ENCODE measurements at regions not wholly inside any gene's neighbourhood (a gene's known extent, or its start where the extent isn't known, plus 50 kb on each side); places are given as distances from the start of the nearest gene placed in this dataset.

GRCh38 chr22:22396741-22397291 is 111.7 kb downstream of the ZNF280B start:
- no peak for DNase-seq

DNA sequence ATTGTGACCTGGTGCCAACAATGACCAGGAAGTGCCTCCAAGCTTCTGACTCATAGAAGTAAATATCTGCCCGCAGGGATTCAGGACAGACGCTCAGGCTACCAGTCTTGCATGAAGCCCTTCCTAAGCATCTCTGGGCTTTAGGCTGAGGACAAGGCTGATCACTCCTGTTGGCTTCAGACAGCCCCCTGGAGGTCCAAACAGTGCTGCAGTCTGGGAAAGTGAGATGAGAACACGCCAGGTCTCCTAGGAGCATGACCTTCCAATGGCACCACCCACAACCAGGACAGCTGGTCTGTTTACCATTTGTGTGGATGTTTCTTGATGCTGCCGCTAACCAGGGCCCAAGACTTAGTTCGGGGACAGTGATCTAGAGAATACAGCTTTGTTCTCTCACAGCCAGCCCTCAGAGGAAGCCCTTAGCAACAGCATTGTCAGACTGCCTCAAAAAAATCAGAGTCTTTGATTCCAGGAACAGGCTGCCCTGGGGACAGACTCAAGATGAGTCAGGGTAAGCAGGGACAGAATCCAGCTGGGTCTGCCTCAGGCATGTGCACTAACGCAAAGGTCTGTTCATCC is 111.2 kb downstream of the ZNF280B start:
- no peak for DNase-seq

DNA sequence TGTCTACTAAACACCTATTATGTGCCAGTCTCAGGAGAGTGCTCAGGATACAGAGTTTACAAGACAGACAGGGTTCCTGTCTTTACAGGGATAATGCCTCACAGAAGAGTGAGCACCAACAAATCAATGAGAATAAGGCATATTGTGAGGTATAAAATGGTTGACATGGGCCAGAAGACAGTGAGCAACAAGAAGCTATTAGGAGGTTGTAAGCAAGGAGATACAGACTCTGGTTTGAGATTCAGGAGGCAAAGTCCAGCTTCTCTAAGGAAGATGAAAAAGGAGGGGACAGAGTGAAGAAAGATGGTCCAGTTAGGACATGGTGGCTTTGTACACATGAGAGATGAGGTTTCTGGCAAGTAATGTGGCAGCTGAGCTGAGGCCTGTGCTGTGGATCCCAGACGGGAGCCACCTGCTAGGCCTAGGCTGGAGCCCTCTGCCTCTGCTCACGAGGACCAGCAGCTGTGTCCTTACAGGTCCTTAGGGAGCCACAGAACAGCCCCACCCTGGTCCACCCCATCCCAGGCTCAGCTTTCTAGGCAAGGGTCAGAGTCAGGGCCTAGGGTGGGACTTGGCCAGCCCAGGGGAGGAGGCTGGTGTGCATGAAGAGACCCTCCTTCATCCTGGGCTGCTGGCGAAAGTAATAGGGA is 110.5 kb downstream of the ZNF280B start:
- DNase-seq, result no peak

DNA sequence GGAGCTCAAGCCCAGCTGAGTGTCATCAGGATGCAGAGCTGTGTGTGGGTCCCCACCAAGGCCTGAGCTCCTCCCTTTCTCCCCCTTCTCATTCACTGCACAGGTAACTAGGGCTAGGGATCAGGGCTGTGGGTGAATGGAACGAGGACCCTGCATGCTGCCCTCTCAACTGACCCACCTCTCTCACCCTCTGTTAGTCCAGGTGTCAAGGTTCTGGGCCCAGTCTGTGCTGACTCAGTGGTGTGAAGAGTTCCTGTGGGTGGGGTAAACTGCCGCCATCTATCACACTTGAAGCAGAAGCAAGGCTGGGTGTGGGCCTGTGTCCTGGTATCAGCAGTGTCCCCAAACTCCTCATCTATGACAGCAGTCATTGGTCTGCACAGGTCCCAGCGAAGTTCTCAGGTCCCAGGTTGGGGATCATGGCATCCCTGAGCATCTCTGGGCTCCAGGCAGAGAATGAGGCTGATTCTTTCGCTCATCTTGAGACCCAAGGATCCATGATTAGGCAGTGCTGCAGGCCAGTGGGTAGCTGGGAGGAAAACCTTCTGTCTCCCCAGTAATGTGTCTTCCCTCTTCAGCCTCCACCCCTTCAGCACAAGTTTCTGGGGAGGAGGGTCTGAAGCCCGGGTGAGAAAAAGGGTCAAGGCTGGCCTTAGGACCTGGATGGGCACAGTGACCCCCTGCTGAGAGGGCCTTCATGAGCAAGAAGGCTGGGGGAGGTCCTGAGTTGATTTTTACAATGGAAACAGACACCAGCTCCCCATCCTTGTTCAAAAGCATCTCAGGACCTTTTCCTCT is 109.8 kb downstream of the ZNF280B start:
- no peak for DNase-seq

- no peak for DNase-seq
These were observed 108.4 kb downstream of the ZNF280B start for GRCh38 chr22:22400099-22400498.

DNA sequence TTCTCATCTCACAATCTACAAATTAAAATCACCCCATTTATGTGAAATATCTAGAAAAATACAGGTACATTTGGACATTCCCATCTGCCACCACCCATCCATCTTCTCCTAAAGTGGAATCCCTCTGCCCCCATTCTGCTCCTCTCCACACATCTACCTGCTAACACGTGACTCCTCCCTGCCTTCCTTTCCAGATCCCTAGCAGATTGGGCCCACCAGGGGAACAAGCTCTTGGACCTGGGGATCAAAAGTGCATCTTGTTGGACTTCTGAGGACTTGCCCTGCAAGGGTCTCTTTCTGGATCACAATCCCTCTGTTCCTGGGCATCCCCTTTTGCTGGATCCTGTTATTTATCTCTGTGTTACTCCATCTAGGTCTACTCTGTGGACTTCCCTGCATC is 107.6 kb downstream of the ZNF280B start:
- no peak for DNase-seq

DNA sequence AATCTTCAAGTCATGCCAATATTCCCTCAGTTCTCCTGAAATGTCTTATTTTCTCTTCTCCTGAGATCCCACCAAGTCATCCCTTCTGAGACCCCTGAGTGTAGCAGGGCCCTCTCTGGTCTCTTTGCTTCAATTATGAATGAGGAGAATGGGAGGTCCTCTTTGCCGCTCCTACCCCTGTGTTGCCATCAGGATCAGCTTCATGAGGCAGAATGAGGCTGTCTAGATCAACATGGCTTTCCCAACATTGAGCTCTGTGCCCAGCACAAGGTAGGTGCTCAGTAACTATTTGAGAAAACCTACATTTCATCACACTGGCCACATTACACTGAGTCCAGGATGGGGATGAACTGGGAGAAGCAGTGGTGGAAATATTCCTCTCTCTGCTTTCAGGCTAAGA is 107.2 kb downstream of the ZNF280B start:
- DNase-seq, result no peak

DNA sequence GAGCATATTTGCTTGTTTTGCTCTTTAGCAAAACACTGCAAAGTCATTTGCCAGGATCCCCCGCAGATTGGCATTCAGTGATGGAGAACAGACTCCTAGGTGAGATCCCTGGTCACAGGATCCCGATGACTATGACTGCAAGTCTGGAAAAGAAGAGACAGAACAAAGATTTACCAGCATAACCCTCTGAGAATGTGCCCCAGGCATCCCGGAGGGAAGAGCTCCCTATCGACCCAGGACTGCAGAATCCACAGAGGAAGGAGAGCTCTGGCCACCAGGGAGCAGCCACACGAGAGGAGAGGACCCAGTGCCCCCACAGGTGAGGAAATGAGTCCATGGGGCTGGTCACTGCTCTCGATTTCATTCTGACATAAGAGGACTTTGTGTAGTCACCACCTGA is 105.2 kb downstream of the ZNF280B start:
- DNase-seq, result no peak

DNA sequence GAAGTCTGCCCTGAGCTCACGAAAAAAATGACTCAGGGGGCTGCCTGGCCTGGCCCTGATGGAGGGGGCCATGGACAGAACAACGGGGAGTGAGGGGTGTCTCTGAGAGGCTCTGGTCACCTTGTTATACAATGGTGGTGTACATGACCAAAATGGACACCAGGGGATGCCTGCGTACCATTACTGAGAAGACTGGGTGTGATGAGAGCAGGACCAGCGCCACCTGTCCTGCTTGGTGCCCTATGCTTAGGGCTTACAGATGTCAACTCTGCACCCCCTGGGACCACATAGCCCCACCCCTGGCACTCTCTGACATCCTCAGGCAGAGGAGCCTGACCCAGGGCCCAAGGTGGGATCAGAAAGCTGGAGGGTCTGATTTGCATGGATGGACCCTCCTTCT is 104.8 kb downstream of the ZNF280B start:
- no peak for DNase-seq

DNA sequence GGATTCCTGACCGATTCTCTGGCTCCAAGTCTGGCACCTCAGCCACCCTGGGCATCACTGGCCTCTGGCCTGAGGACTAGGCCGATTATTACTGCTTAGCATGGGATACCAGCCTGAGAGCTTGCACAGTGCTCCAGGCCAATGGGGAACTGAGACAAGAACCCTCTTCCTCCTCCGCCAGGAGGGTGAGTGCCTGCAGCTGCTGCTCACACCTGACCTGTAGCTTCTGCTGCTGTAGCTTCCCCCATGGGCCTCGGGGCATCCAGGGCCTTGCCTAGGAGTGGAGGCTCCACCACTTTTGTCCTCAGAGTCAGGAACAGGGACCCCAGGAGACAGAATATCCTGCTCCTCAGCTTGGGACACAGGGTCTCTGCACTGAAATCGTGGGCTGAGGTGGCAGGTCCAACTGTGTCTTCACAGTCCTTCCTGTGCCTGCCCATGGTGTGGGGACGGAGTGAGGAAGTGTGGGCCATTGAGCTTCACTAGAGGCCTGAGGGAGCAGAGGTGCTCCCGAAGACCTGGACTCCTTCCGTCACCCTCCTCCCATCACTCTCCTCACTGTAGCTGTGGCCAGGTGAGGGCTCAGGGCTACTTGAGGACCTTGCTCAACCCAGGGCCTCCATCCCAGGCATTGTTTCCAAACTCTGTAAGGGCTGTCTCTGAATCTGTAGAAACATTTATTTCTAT is 103.8 kb downstream of the ZNF280B start:
- DNase-seq, result no peak

DNA sequence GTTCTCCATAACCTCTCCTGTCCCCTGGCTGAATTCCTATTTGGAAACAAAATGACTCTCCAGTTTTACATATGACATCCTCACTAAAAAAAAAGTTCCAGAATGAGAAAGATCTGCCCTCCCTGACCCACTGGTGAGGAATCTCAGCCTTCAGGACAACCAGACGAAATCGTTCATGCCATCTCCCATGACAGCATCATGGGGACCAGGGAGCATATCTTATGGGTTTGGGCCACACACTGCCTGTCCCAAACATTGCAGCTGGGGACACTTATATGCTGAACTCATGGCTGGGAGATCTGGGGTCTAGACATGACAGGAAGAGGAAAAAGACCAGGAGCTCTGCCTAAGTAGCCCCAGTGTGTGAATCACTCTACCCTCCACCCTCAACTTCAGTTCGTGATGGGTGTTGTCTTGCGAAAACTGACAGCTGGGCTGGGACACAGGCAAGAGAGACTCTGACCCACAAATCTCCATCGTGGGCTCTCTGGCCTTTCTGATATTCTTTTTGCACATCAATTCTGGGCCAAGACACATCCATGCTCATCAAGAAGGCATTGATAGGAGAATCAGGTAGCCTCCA is 102.0 kb downstream of the ZNF280B start:
- no peak for DNase-seq

DNA sequence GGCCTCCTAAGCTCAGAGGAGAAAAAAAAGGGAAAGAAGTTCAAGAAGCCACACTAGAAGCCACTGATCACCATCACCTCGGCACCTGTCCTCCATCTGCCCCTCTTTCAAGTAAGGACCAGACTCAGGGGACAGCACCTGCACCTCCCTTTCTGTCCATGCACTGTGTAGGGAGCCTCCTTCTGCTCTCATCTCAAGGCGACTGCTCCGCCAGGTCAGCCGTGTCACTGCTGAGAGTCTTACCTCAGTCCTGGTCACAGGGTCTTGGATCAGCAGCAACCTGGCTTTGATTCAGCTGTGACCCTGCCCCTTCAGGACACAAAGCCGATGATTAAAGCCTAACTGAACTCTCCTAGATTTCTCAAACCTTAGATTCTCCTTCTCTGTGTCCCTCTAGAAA is 101.5 kb downstream of the ZNF280B start:
- DNase-seq, result no peak

GRCh38 chr22:22408269-22408668 is 100.3 kb downstream of the ZNF280B start:
- DNase-seq, result no peak

DNA sequence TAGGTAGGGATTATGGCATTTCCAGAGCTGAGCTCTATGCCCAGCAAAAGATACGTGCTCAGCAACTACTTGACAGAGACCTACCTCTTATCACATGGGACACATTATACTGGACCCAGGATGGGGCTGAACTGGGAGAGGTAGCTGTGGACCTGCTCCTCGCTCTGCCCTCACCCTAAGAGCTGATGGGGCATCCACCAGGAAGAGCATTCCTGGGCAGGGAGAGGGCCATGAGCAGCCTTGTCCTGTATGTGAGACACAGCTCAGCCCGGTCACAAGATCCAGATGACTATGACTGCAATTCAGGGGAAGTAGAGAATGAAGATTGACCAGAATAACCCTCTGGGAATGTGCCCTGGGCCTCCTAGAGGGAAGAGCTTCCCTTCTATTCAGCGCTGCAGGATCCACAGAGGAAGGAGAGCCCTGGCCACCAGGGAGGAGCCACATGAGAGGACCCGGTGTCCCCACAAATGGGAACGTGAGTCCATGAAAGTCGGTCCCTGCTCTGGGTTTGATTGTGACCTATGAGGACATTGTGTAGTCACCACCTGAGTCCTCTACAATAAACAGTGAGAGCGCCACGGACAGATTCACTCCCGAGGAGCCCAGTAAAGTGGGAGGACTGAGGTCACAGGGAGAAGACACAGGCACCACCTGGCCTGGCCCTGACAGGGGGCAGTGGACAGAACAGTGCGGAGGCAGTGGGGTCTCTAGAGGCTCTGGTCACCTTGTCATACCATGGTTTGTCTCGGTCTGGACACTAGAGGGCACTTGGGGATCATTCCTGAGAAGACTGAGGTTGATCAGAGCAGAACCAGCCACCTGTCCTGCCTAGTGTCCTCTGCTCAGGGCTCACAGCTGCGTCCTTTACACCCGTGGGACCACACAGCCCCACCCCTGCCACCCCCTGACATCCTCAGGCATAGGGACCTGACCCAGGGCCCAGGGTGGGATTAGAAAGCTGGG is 99.5 kb downstream of the ZNF280B start:
- no peak for DNase-seq

- DNase-seq, result no peak
These were observed 98.4 kb downstream of the ZNF280B start for GRCh38 chr22:22410121-22410520.

DNA sequence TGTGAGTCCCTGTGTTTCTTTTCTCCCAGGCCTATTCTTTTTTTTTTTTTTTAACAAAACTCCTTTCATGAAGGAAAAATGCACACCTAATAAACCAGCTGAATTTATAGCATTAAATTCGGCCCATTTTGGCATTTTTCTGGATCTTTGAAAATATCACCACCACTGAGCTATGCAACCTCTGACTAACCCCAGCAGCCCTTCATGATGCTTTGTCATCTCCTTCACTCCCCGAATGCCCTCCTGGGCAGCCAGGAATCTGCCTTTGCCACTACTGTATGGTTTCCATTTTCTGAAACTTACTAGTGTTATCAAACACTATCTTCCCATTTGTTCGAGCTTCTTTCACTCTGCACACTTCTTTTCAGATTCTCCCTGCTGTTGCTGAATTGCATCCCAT is 97.9 kb downstream of the ZNF280B start:
- DNase-seq, result no peak

- DNase-seq, result no peak
These were observed 94.3 kb downstream of the ZNF280B start for GRCh38 chr22:22414266-22414665.

- DNase-seq, result no peak
These were observed 90.9 kb downstream of the ZNF280B start for GRCh38 chr22:22417495-22418162.

DNA sequence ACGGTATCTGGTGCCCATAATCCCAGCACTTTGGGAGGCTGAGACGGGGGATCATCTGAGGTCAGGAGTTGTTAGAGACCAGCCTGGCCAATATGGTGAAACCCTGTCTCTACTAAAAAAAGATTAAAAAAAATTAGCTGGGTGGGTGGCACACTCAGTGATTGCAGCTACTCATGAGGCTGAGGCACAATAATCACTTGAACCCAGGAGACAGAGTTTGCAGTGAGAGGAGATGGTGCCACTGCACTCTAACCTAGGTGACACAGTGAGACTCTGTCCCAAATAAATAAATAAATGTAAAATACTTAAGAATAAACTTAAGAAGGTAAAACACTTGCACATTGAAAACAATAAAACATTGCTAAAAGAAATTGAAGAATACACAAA is 90.4 kb downstream of the ZNF280B start:
- DNase-seq, result no peak

GRCh38 chr22:22418957-22419356 is 89.6 kb downstream of the ZNF280B start:
- DNase-seq, result no peak

DNA sequence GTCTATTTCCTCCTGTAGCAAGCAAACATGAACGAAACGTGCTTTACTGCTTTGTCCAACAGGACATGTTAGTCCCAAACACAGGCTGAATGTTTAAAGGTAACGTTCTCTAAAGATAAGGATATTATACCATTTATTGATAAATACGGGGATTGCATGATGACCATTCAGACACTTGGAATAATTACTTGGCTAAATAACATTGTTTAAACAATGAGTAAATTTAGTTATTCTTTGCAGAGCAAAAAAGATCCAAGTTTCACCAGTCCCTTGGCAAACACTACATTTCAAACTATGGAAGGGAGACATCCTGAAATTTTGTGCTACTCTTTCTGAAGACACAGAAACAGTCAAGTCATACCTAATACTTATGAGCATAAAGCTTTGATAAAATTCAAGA is 88.0 kb downstream of the ZNF280B start:
- DNase-seq, result no peak
